ENCODE measurements at regions not wholly inside any gene's neighbourhood (a gene's known extent, or its start where the extent isn't known, plus 50 kb on each side); places are given as distances from the start of the nearest gene placed in this dataset.

DNA sequence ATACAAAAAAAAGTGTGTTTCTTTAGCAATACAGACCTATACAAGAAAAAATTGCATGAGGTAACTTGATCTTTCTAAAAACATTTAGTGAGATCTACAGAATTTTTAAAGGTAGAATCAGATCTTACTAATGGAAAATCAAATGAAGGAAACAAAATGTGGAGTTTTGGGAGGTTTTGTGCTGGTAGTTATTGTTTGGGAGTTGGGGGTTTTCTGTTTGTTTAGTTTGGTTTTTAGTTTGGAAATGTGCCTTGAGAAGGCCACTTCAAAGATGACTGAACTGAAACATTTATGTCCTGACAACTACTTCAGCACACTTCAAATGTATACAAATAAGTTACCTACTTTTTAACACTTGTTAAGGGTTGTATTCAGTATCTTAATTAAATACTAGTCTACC, 280.1 kb downstream of the NR2F1-AS1 start:
- no peaks in the 10 kb centered on the region for H3K27me3 ChIP-seq (ENCODE audit: control insufficient read depth, insufficient read depth, low read length)
- no peaks in the 10 kb centered on the region for H3K79me2 ChIP-seq (ENCODE audit: control insufficient read depth, insufficient read depth, low read length)
- TF ChIP-seq, protein P1, sequence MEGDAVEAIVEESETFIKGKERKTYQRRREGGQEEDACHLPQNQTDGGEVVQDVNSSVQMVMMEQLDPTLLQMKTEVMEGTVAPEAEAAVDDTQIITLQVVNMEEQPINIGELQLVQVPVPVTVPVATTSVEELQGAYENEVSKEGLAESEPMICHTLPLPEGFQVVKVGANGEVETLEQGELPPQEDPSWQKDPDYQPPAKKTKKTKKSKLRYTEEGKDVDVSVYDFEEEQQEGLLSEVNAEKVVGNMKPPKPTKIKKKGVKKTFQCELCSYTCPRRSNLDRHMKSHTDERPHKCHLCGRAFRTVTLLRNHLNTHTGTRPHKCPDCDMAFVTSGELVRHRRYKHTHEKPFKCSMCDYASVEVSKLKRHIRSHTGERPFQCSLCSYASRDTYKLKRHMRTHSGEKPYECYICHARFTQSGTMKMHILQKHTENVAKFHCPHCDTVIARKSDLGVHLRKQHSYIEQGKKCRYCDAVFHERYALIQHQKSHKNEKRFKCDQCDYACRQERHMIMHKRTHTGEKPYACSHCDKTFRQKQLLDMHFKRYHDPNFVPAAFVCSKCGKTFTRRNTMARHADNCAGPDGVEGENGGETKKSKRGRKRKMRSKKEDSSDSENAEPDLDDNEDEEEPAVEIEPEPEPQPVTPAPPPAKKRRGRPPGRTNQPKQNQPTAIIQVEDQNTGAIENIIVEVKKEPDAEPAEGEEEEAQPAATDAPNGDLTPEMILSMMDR (conservative IDR thresholded peaks at IDR 0.05 in 1 of 2, IDR thresholded peaks at IDR 0.05 in 1 of 2; ENCODE audit: low read depth in 1 of 2, low read length in 2 of 2) = no peak
- TF ChIP-seq EZH2 (IDR thresholded peaks at IDR 0.05; ENCODE audit: low read length, missing control alignments) = no peak
- H3K4me1 ChIP-seq (ENCODE audit: control insufficient read depth, extremely low read depth, insufficient read depth, low read length) = no peaks in the 10 kb centered on the region
- no peak overlapping the region for H3K9ac ChIP-seq (ENCODE audit: insufficient read depth, low read length)
- no peak for DNase-seq (ENCODE audit: low read depth in 2 of 2)
- H3K36me3 ChIP-seq (ENCODE audit: control insufficient read depth, insufficient read depth, low read length) = no peaks in the 10 kb centered on the region
- H3K27ac ChIP-seq (ENCODE audit: insufficient read depth, low read length) = no peak overlapping the region
- no peak overlapping the region for H2AFZ ChIP-seq (ENCODE audit: low read length)
- H3K9me3 ChIP-seq (ENCODE audit: control insufficient read depth, insufficient read depth, low read depth, low read length) = no peaks in the 10 kb centered on the region
- no peaks in the 10 kb centered on the region for H4K20me1 ChIP-seq (ENCODE audit: control insufficient read depth, extremely low read depth, insufficient read depth, low read length)
- H3K4me3 ChIP-seq (replicated peaks in 1 of 4; ENCODE audit: control extremely low read depth in 1 of 4, insufficient read depth in 1 of 4, low read depth in 3 of 4, low read length in 4 of 4) = no peak overlapping the region
- H3K4me2 ChIP-seq (ENCODE audit: extremely low read depth, insufficient read depth, low read length) = no peak overlapping the region

DNA sequence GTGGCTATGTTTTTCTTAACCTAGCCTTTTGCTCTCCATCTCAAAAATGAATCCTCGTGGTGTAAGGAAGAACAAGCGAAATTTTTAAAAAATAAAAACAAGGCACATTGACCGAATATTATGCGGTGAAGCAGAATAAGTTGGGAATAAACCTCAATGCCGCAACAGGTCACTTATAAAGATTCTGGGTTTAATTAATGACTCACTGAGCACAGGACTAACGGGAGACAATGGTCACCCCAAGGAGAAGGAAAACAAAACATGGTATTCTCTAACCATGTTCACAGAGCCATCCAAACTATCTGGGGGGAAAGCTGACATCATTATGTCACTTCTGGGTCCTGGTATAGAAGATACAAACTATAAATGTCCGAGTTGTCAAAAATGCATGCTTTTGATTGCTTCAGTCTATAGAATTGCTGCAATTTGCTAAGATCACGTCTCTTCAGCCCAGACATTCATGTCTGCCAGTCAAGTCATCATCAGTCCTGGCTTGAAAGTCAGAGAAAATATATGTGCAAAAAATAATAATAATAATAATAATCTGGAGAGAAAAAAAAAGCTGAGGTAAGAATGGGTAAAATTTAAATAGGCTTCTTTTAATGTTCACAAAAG, 280.6 kb downstream of the NR2F1-AS1 start:
- no peaks in the 10 kb centered on the region for H3K27me3 ChIP-seq (ENCODE audit: control insufficient read depth, insufficient read depth, low read length)
- no peak overlapping the region for H3K27ac ChIP-seq (ENCODE audit: insufficient read depth, low read length)
- H4K20me1 ChIP-seq (ENCODE audit: control insufficient read depth, extremely low read depth, insufficient read depth, low read length) = no peaks in the 10 kb centered on the region
- H3K4me1 ChIP-seq (ENCODE audit: control insufficient read depth, extremely low read depth, insufficient read depth, low read length) = no peaks in the 10 kb centered on the region
- no peak overlapping the region for H3K9ac ChIP-seq (ENCODE audit: insufficient read depth, low read length)
- no peaks in the 10 kb centered on the region for H3K9me3 ChIP-seq (ENCODE audit: control insufficient read depth, insufficient read depth, low read depth, low read length)
- TF ChIP-seq EZH2 (IDR thresholded peaks at IDR 0.05; ENCODE audit: low read length, missing control alignments) = no peak
- TF ChIP-seq, protein P1 (conservative IDR thresholded peaks at IDR 0.05 in 1 of 2, IDR thresholded peaks at IDR 0.05 in 1 of 2; ENCODE audit: low read depth in 1 of 2, low read length in 2 of 2) = no peak
- no peaks in the 10 kb centered on the region for H3K79me2 ChIP-seq (ENCODE audit: control insufficient read depth, insufficient read depth, low read length)
- no peaks in the 10 kb centered on the region for H3K36me3 ChIP-seq (ENCODE audit: control insufficient read depth, insufficient read depth, low read length)
- no peak overlapping the region for H3K4me3 ChIP-seq (replicated peaks in 1 of 4; ENCODE audit: control extremely low read depth in 1 of 4, insufficient read depth in 1 of 4, low read depth in 3 of 4, low read length in 4 of 4)
- H2AFZ ChIP-seq (ENCODE audit: low read length) = no peak overlapping the region
- no peak overlapping the region for H3K4me2 ChIP-seq (ENCODE audit: extremely low read depth, insufficient read depth, low read length)
- peak in 1 of 2 donors; percentile 51 for DNase-seq (ENCODE audit: low read depth in 2 of 2)

DNA sequence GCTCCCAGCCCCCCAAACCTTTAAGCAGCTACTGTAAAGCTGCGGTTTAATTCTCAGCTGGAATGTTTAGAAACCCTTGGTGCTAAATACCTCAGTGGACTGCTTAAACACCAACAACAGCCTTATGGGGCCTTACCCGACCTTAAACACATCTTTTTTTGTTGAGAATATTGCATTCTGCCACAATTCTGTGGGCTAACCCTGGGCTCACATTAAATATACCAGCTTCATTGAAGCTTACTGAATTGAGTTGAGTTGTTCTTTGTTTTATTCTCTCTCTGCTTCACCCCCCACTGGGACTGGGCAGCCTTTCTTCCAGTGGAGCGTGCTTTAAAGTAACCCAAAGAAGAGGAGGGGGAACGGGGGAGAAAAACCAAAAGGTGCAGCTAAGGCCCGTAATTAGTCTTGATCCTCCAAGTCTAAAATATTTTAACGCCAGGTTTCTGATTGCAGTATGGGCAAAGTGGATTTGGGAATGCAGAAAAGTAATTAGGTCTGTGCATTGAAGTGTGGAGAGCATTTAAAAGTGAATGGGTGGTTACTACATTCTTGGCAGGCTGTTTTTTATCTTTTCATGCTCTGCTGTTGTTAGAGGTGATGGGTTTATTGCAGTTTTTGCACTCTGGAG, 281.2 kb downstream of the NR2F1-AS1 start:
- H3K4me2 ChIP-seq (ENCODE audit: extremely low read depth, insufficient read depth, low read length) = no peak overlapping the region
- H3K4me1 ChIP-seq (ENCODE audit: control insufficient read depth, extremely low read depth, insufficient read depth, low read length) = no peaks in the 10 kb centered on the region
- TF ChIP-seq EZH2 (IDR thresholded peaks at IDR 0.05; ENCODE audit: low read length, missing control alignments) = no peak
- TF ChIP-seq, protein P1 (conservative IDR thresholded peaks at IDR 0.05 in 1 of 2, IDR thresholded peaks at IDR 0.05 in 1 of 2; ENCODE audit: low read depth in 1 of 2, low read length in 2 of 2) = no peak
- no peak overlapping the region for H3K9ac ChIP-seq (ENCODE audit: insufficient read depth, low read length)
- DNase-seq (ENCODE audit: low read depth in 2 of 2) = peak in 1 of 2 donors; percentile 67
- H3K9me3 ChIP-seq (ENCODE audit: control insufficient read depth, insufficient read depth, low read depth, low read length) = no peaks in the 10 kb centered on the region
- H3K4me3 ChIP-seq (replicated peaks in 1 of 4; ENCODE audit: control extremely low read depth in 1 of 4, insufficient read depth in 1 of 4, low read depth in 3 of 4, low read length in 4 of 4) = no peak overlapping the region
- H3K27ac ChIP-seq (ENCODE audit: insufficient read depth, low read length) = no peak overlapping the region
- no peaks in the 10 kb centered on the region for H4K20me1 ChIP-seq (ENCODE audit: control insufficient read depth, extremely low read depth, insufficient read depth, low read length)
- H3K79me2 ChIP-seq (ENCODE audit: control insufficient read depth, insufficient read depth, low read length) = no peaks in the 10 kb centered on the region
- H3K36me3 ChIP-seq (ENCODE audit: control insufficient read depth, insufficient read depth, low read length) = no peaks in the 10 kb centered on the region
- H2AFZ ChIP-seq (ENCODE audit: low read length) = no peak overlapping the region
- H3K27me3 ChIP-seq (ENCODE audit: control insufficient read depth, insufficient read depth, low read length) = no peaks in the 10 kb centered on the region

All from fibroblast of lung (primary cell).